DND-41 (cell line): ENCODE measurements at regions not wholly inside any gene's neighbourhood (a gene's known extent, or its start where the extent isn't known, plus 50 kb on each side); places are given as distances from the start of the nearest gene placed in this dataset.
"Not testable (repeated sequence)": the region's sequence is repeated elsewhere in the genome, so short reads cannot be mapped to it uniquely, and the experiment has no call there.

Experiments used
- ATAC-seq: fragments of 200-7000 bp; cut with Tn5 transposase; 3 replicates; pipeline ENCODE4 v1.9.1; 2021; ENCODE audit warnings: low read depth; ENCODE audit not compliant: insufficient read depth
- DNase-seq: peaks from one replicate; pipeline ENCODE4 v3.0.0-alpha.2; 2020
- H2AFZ ChIP-seq: 2 replicates; pipeline ENCODE4 v1.6.0; 2012; ENCODE audit warnings: low read depth, low read length
- H3K27ac ChIP-seq: 2 replicates; pipeline ENCODE4 v1.5.1; 2012; ENCODE audit warnings: low read length, inconsistent platforms
- H3K27me3 ChIP-seq: fragments of 200-600 bp; sonication (generic); 2 replicates; pipeline ENCODE4 v1.6.0; 2012; ENCODE audit warnings: low read length, mild to moderate bottlenecking, inconsistent platforms; ENCODE audit not compliant: insufficient read depth, poor library complexity
- H3K36me3 ChIP-seq: 2 replicates; pipeline ENCODE4 v1.5.1; 2012; ENCODE audit warnings: low read length, inconsistent platforms; ENCODE audit not compliant: insufficient read depth
- H3K4me1 ChIP-seq: 2 replicates; pipeline ENCODE4 v1.5.1; 2012; ENCODE audit warnings: mild to moderate bottlenecking, low read length; ENCODE audit not compliant: insufficient read depth
- H3K4me2 ChIP-seq: 2 replicates; pipeline ENCODE4 v1.6.0; 2012; ENCODE audit warnings: mild to moderate bottlenecking, moderate library complexity, low read length, inconsistent platforms; ENCODE audit not compliant: insufficient read depth
- H3K4me3 ChIP-seq, 2 experiments: fragments of 200-600 bp in 1 of 2; shearing (Covaris generic) in 1 of 2; 2 replicates each; pipeline ENCODE4 v1.5.1; 2012 to 2016; ENCODE audit warnings: inconsistent platforms in 2 of 2, low read length in 2 of 2, mild to moderate bottlenecking in 2 of 2, low read depth in 1 of 2, moderate library complexity in 1 of 2
- H3K79me2 ChIP-seq: 2 replicates; pipeline ENCODE4 v1.6.0; 2012; ENCODE audit warnings: low read length, inconsistent platforms; ENCODE audit not compliant: insufficient read depth
- H3K9ac ChIP-seq: 2 replicates; pipeline ENCODE4 v1.6.0; 2012; ENCODE audit warnings: low read depth, mild to moderate bottlenecking, inconsistent platforms, low read length, moderate library complexity
- H3K9me3 ChIP-seq: 2 replicates; pipeline ENCODE4 v1.5.1; 2012; ENCODE audit warnings: low read length, moderate library complexity, mild to moderate bottlenecking, inconsistent platforms; ENCODE audit not compliant: insufficient read depth, severe bottlenecking
- H4K20me1 ChIP-seq: 2 replicates; pipeline ENCODE4 v1.6.0; 2012; ENCODE audit warnings: low read length; ENCODE audit not compliant: insufficient read depth
- CTCF ChIP-seq: IDR thresholded peaks from 2 replicates; pipeline ENCODE4 v1.5.1; 2012; ENCODE audit warnings: borderline replicate concordance, low read length, moderate library complexity, mild to moderate bottlenecking; ENCODE audit not compliant: poor library complexity, severe bottlenecking; ENCODE audit errors: extremely low read depth
- EZH2 ChIP-seq: IDR thresholded peaks from 3 replicates; pipeline ENCODE4 v1.6.1; 2012; ENCODE audit warnings: borderline replicate concordance, low read depth, mild to moderate bottlenecking, moderate library complexity, low read length, inconsistent platforms; ENCODE audit not compliant: severe bottlenecking

DNA sequence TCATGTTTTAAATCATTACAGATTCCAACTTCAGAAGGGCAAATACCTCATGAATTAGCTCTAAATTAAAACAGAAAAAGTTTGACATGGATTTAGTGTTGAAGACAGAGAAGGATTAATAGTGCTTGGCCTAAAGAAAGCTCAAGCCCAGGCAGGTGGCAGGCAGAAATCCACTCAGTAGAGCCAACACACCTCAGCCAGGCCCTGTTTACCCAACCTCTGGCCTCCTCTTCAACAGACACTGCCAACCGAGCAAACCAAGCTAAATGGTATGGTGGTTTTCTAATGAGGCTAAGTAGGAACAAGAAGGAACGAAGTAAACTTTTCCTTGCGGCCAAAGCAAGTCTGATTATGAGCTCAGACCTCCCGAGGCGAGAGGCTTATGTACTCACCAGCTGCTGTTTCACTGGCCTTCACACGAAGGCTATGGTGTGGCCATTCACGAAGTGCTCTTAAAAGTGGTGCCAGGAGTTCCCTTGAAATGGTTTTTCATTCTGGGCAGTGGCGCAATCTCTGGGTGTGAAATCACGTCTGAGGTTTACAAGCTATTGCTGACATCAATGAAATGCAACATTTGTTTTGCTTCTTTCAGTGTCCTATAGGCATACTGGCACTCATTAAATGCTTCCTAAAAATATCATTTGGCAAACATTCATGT is 124.1 kb upstream of the LGR5 start:
- ATAC-seq (no peak), DNase-seq (no peak)
- no peak overlapping the region for H3K9ac ChIP-seq
- no peaks in the 10 kb centered on the region for H3K36me3 ChIP-seq
- H3K79me2 ChIP-seq = no peaks in the 10 kb centered on the region
- H3K4me2 ChIP-seq = no peak overlapping the region
- H3K27me3 ChIP-seq = no peaks in the 10 kb centered on the region
- no peak overlapping the region for H3K4me3 ChIP-seq
- H3K27ac ChIP-seq = no peak overlapping the region
- no peaks in the 10 kb centered on the region for H4K20me1 ChIP-seq
- H3K4me1 ChIP-seq = no peaks in the 10 kb centered on the region
- no peak overlapping the region for H2AFZ ChIP-seq
- H3K9me3 ChIP-seq = peaks cover 1% of the 10 kb centered on the region
- TF ChIP-seq CTCF = no peak
- TF ChIP-seq EZH2 = no peak

GRCh38 chr12:71312768-71313403 is 126.7 kb upstream of the LGR5 start:
- Histone ChIP-seq H3K9ac (no peak overlapping the region), H2AFZ (no peak overlapping the region), H3K4me3 (no peak overlapping the region), H3K4me2 (no peak overlapping the region), H4K20me1 (no peaks in the 10 kb centered on the region), H3K36me3 (no peaks in the 10 kb centered on the region), H3K79me2 (no peaks in the 10 kb centered on the region), H3K27ac (no peak overlapping the region), H3K27me3 (no peaks in the 10 kb centered on the region), H3K9me3 (no peaks in the 10 kb centered on the region), H3K4me1 (no peaks in the 10 kb centered on the region)
- no peak for DNase-seq
- ATAC-seq = no peak
- TF ChIP-seq CTCF (no peak), EZH2 (no peak)

DNA sequence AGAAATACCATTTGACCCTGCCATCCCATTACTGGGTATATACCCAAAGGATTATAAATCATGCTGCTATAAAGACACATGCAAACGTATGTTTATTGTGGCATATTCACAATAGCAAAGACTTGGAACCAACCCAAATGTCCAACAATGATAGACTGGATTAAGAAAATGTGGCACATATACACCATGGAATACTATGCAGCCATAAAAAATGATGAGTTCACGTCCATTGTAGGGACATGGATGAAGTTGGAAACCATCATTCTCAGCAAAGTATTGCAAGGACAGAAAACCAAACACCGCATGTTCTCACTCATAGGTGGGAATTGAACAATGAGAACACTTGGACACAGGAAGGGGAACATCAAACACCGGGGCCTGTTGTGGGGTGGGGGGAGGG is 128.0 kb upstream of the LGR5 start:
- H3K4me1 ChIP-seq, H2AFZ ChIP-seq, H3K79me2 ChIP-seq, H3K9me3 ChIP-seq, DNase-seq, H3K9ac ChIP-seq, ATAC-seq, H3K36me3 ChIP-seq, H3K4me3 ChIP-seq, H3K27ac ChIP-seq, H3K4me2 ChIP-seq, H3K27me3 ChIP-seq, H4K20me1 ChIP-seq: not testable (repeated sequence)

GRCh38 chr12:71306808-71307207 is 132.8 kb upstream of the LGR5 start:
- no peaks in the 10 kb centered on the region for H3K36me3 ChIP-seq
- no peaks in the 10 kb centered on the region for H3K79me2 ChIP-seq
- ATAC-seq = no peak
- H3K27me3 ChIP-seq = no peaks in the 10 kb centered on the region
- H3K4me3 ChIP-seq = no peak overlapping the region
- no peaks in the 10 kb centered on the region for H3K4me1 ChIP-seq
- no peak overlapping the region for H3K4me2 ChIP-seq
- DNase-seq = no peak
- H4K20me1 ChIP-seq = no peaks in the 10 kb centered on the region
- H2AFZ ChIP-seq = no peak overlapping the region
- no peaks in the 10 kb centered on the region for H3K9me3 ChIP-seq
- no peak overlapping the region for H3K27ac ChIP-seq
- no peak for TF ChIP-seq CTCF
- TF ChIP-seq EZH2 = no peak
- H3K9ac ChIP-seq = no peak overlapping the region
